Esophagus muscularis mucosa (tissue), 4 donors: ENCODE measurements at regions not wholly inside any gene's neighbourhood (a gene's known extent, or its start where the extent isn't known, plus 50 kb on each side); places are given as distances from the start of the nearest gene placed in this dataset.
"Not testable (repeated sequence)": the region's sequence is repeated elsewhere in the genome, so short reads cannot be mapped to it uniquely, and the experiment has no call there.

ENCODE experiments used
- DNase-seq: peaks from one replicate; pipeline ENCODE4 v3.0.0-alpha.2; 2017; ENCODE audit errors: extremely low spot score
- H3K27ac ChIP-seq, 4 donors: fragments of 200-600 bp; sonication (generic); replicated peaks in 1 of 4; 1 replicate in 3 of 4; 2 replicates in 1 of 4; pipeline ENCODE4 v1.5.1; 2016 to 2019; ENCODE audit warnings: mild to moderate bottlenecking in 1 of 4
- H3K27me3 ChIP-seq, 4 donors: fragments of 200-600 bp; sonication (generic); one replicate each; pipeline versions ENCODE4 v1.5.1 to v1.6.0; 2016 to 2019
- H3K36me3 ChIP-seq, 4 donors: fragments of 200-600 bp; sonication (generic); one replicate each; pipeline ENCODE4 v1.5.1; 2016 to 2019
- H3K4me1 ChIP-seq, 4 donors: fragments of 200-600 bp; sonication (generic); one replicate each; pipeline ENCODE4 v1.5.1; 2016 to 2019
- H3K4me3 ChIP-seq, 4 donors: fragments of 200-600 bp; sonication (generic); 1 replicate in 2 of 4; 2 replicates in 2 of 4; pipeline ENCODE4 v1.5.1; 2016 to 2019; ENCODE audit warnings: mild to moderate bottlenecking in 4 of 4, moderate library complexity in 1 of 4
- H3K9me3 ChIP-seq, 4 donors: fragments of 200-600 bp; sonication (generic); 1 replicate in 3 of 4; 2 replicates in 1 of 4; pipeline ENCODE4 v1.5.1; 2016 to 2019
- CTCF ChIP-seq, 3 experiments: fragments of 200-600 bp in 2 of 3; fragments of 450-650 bp in 1 of 3; sonication (generic) in 2 of 3; IDR thresholded peaks; one replicate each; pipeline ENCODE4 v1.5.1; 2017 to 2019; ENCODE audit warnings: antibody characterized with exemption in 3 of 3, mild to moderate bottlenecking in 2 of 3, moderate library complexity in 1 of 3
- EP300 ChIP-seq: sonication (generic); formaldehyde crosslinking; IDR thresholded peaks from one replicate; pipeline ENCODE4 v1.6.1; 2017; ENCODE audit warnings: antibody characterized with exemption
- POLR2A ChIP-seq: fragments of 450-650 bp; IDR thresholded peaks from one replicate; pipeline ENCODE4 v1.6.1; 2017; ENCODE audit warnings: antibody characterized with exemption, moderate library complexity, mild to moderate bottlenecking, low read depth
- POLR2AphosphoS5 ChIP-seq, 2 donors: sonication (generic); formaldehyde crosslinking; IDR thresholded peaks; one replicate each; pipeline ENCODE4 v1.6.1; 2017; ENCODE audit warnings: antibody characterized with exemption in 2 of 2
- WGBS: methylation state at CpG from one replicate; pipeline ENCODE4 v1.1.5; 2018; 5-methylcytosine and 5-hydroxymethylcytosine counted together
- intact Hi-C: fragments of 100-400 bp; cut with DNase I; formaldehyde crosslinking; loops from one replicate; pipeline ENCODE4 v1.15.1; 2023

- TF ChIP-seq CTCF (IDR thresholded peaks at IDR 0.05) (no peak), EP300 (no peak), POLR2AphosphoS5 (IDR thresholded peaks at IDR 0.05) (no peak), POLR2A (no peak)
- Histone ChIP-seq H3K36me3 (no peaks in the 10 kb centered on the region), H3K27ac (no peak overlapping the region), H3K4me1 (peaks cover 0 to 4% (median 0%) of the 10 kb centered on the region in 4 donors), H3K27me3 (no peaks in the 10 kb centered on the region), H3K9me3 (no peaks in the 10 kb centered on the region), H3K4me3 (no peak overlapping the region)
- 81% methylated on average over 6 of the region's 6 CpGs for WGBS
- intact Hi-C loops = no loop called here
- DNase-seq = no peak
These were observed 205.6 kb downstream of the FGFR2 start for GRCh38 chr10:121392657-121393056.

GRCh38 chr10:121393522-121393921 lies 204.7 kb downstream of the FGFR2 start:
- H3K27ac ChIP-seq = no peak overlapping the region
- H3K9me3 ChIP-seq = no peaks in the 10 kb centered on the region
- WGBS = 63% methylated on average over 3 of the region's 3 CpGs
- H3K27me3 ChIP-seq = no peaks in the 10 kb centered on the region
- no peaks in the 10 kb centered on the region for H3K36me3 ChIP-seq
- no peak overlapping the region for H3K4me3 ChIP-seq
- no peak for TF ChIP-seq EP300
- TF ChIP-seq POLR2AphosphoS5 (IDR thresholded peaks at IDR 0.05) = no peak
- no peak for TF ChIP-seq CTCF (IDR thresholded peaks at IDR 0.05)
- no peak for TF ChIP-seq POLR2A
- DNase-seq = no peak
- intact Hi-C loops = no loop called here
- H3K4me1 ChIP-seq = peaks cover 0 to 4% (median 0%) of the 10 kb centered on the region in 4 donors

- WGBS = 94% methylated on average over 4 of the region's 4 CpGs
- H3K36me3 ChIP-seq, H3K27me3 ChIP-seq, H3K9me3 ChIP-seq, DNase-seq, H3K4me1 ChIP-seq, H3K4me3 ChIP-seq, H3K27ac ChIP-seq, intact Hi-C loops: not testable (repeated sequence)
These were observed 197.7 kb downstream of the FGFR2 start for GRCh38 chr10:121400507-121400906.

GRCh38 chr10:121403527-121403926 lies 194.7 kb downstream of the FGFR2 start:
- H3K9me3 ChIP-seq = no peaks in the 10 kb centered on the region
- DNase-seq = no peak
- no peak for TF ChIP-seq POLR2A
- TF ChIP-seq POLR2AphosphoS5 (IDR thresholded peaks at IDR 0.05) = no peak
- no peak for TF ChIP-seq CTCF (IDR thresholded peaks at IDR 0.05)
- TF ChIP-seq EP300 = no peak
- no peak overlapping the region for H3K4me3 ChIP-seq
- no peaks in the 10 kb centered on the region for H3K27me3 ChIP-seq
- 89% methylated on average over 5 of the region's 5 CpGs for WGBS
- no peak overlapping the region for H3K27ac ChIP-seq
- intact Hi-C loops = no loop called here
- H3K4me1 ChIP-seq = no peaks in the 10 kb centered on the region
- H3K36me3 ChIP-seq = no peaks in the 10 kb centered on the region

GRCh38 chr10:121404611-121405010 lies 193.6 kb downstream of the FGFR2 start:
- no peaks in the 10 kb centered on the region for H3K9me3 ChIP-seq
- 97% methylated on average over 4 of the region's 4 CpGs for WGBS

More at GRCh38 chr10:121404611-121405010, 193.6 kb downstream of the FGFR2 start:
- H3K36me3 ChIP-seq = no peaks in the 10 kb centered on the region
- H3K27ac ChIP-seq = no peak overlapping the region
- no peaks in the 10 kb centered on the region for H3K27me3 ChIP-seq
- DNase-seq = no peak
- H3K4me1 ChIP-seq = peaks cover 0 to 2% (median 0%) of the 10 kb centered on the region in 4 donors
- no peak overlapping the region for H3K4me3 ChIP-seq
- intact Hi-C loops = no loop called here
- TF ChIP-seq CTCF (IDR thresholded peaks at IDR 0.05) (no peak), EP300 (no peak), POLR2AphosphoS5 (IDR thresholded peaks at IDR 0.05) (no peak), POLR2A (no peak)
